Left lung (tissue), 4 donors: ENCODE measurements at regions not wholly inside any gene's neighbourhood (a gene's known extent, or its start where the extent isn't known, plus 50 kb on each side); places are given as distances from the start of the nearest gene placed in this dataset.

Experiments used
- ATAC-seq: fragments of 200-7000 bp; cut with Tn5 transposase; one replicate; pipeline ENCODE4 v1.9.1; 2020; ENCODE audit warnings: moderate library complexity
- DNase-seq, 4 donors: peaks; one replicate each; pipeline ENCODE4 v3.0.0-alpha.2; 2013 to 2020
- H3K27ac ChIP-seq, 2 donors: fragments of 200-600 bp; sonication (generic) in 1 of 2; one replicate each; pipeline versions ENCODE4 v1.5.0 to v1.8.0; 2020 to 2021
- H3K27me3 ChIP-seq, 2 donors: fragments of 200-600 bp; sonication (generic) in 1 of 2; one replicate each; pipeline versions ENCODE4 v1.5.0 to v1.8.0; 2020 to 2021
- H3K36me3 ChIP-seq, 2 donors: fragments of 200-600 bp; sonication (generic) in 1 of 2; one replicate each; pipeline versions ENCODE4 v1.5.0 to v1.8.0; 2020 to 2021
- H3K4me1 ChIP-seq, 2 donors: fragments of 200-600 bp; one replicate each; pipeline ENCODE4 v1.8.0; 2021
- H3K4me3 ChIP-seq, 2 donors: fragments of 200-600 bp; sonication (generic) in 1 of 2; one replicate each; pipeline versions ENCODE4 v1.5.0 to v1.8.0; 2020 to 2021; ENCODE audit warnings: mild to moderate bottlenecking in 1 of 2
- H3K9me3 ChIP-seq, 2 donors: fragments of 200-600 bp; sonication (generic) in 1 of 2; one replicate each; pipeline versions ENCODE4 v1.5.0 to v1.8.0; 2020 to 2021
- CTCF ChIP-seq, 2 donors: fragments of 200-600 bp; sonication (generic) in 1 of 2; IDR thresholded peaks; one replicate each; pipeline versions ENCODE4 v1.5.0 to v1.8.0; 2021; ENCODE audit warnings: antibody characterized with exemption in 2 of 2
- intact Hi-C, 2 donors: fragments of 100-400 bp; cut with DNase I; formaldehyde crosslinking; loops; one replicate each; pipeline versions ENCODE4 v1.11.2 to v1.14.2; 2022
- donor health status: DM: no; HTN: yes; CAD: no.
- donor health status: DM: no; HTN: no; CAD: no.

GRCh38 chr16:63581570-63581969, 1540.3 kb downstream of the CDH11 start:
- H3K27ac ChIP-seq: no peak overlapping the region
- TF ChIP-seq CTCF (IDR thresholded peaks at IDR 0.05): no peak
- no peaks in the 10 kb centered on the region for H3K36me3 ChIP-seq
- no peaks in the 10 kb centered on the region for H3K9me3 ChIP-seq
- intact Hi-C loops: no loop called here
- no peaks in the 10 kb centered on the region for H3K27me3 ChIP-seq
- DNase-seq: no peak
- H3K4me1 ChIP-seq: no peaks in the 10 kb centered on the region
- H3K4me3 ChIP-seq: no peak overlapping the region
- ATAC-seq: no peak

- no peaks in the 10 kb centered on the region for H3K36me3 ChIP-seq
- no peaks in the 10 kb centered on the region for H3K27me3 ChIP-seq
- TF ChIP-seq CTCF (IDR thresholded peaks at IDR 0.05): no peak
These were observed 1542.6 kb upstream of the CDH8 start for GRCh38 chr16:63578791-63579190.

GRCh38 chr16:63577891-63578290, 1541.7 kb upstream of the CDH8 start:
- Histone ChIP-seq H3K9me3 (no peaks in the 10 kb centered on the region), H3K27me3 (no peaks in the 10 kb centered on the region), H3K4me1 (no peaks in the 10 kb centered on the region), H3K27ac (no peak overlapping the region), H3K4me3 (no peak overlapping the region), H3K36me3 (no peaks in the 10 kb centered on the region)
- DNase-seq (no peak), ATAC-seq (no peak)
- intact Hi-C loops: no loop called here
- TF ChIP-seq CTCF (IDR thresholded peaks at IDR 0.05): no peak

More at GRCh38 chr16:63578791-63579190, 1542.6 kb upstream of the CDH8 start:
- Histone ChIP-seq H3K27ac (no peak overlapping the region), H3K4me1 (no peaks in the 10 kb centered on the region), H3K4me3 (no peak overlapping the region), H3K9me3 (no peaks in the 10 kb centered on the region)
- no peak for DNase-seq
- intact Hi-C loops: no loop called here
- ATAC-seq: no peak

GRCh38 chr16:63575041-63575440, 1538.8 kb upstream of the CDH8 start:
- no peak for TF ChIP-seq CTCF (IDR thresholded peaks at IDR 0.05)
- no peaks in the 10 kb centered on the region for H3K9me3 ChIP-seq
- no peaks in the 10 kb centered on the region for H3K4me1 ChIP-seq
- no peak for DNase-seq
- no peak overlapping the region for H3K4me3 ChIP-seq
- H3K27me3 ChIP-seq: no peaks in the 10 kb centered on the region
- H3K36me3 ChIP-seq: no peaks in the 10 kb centered on the region
- intact Hi-C loops: no loop called here
- ATAC-seq: no peak
- H3K27ac ChIP-seq: no peak overlapping the region

GRCh38 chr16:63568164-63568563, 1531.9 kb upstream of the CDH8 start:
- no peak for TF ChIP-seq CTCF (IDR thresholded peaks at IDR 0.05)
- no peaks in the 10 kb centered on the region for H3K36me3 ChIP-seq
- intact Hi-C loops: no loop called here
- DNase-seq (no peak), ATAC-seq (no peak)
- no peak overlapping the region for H3K27ac ChIP-seq
- no peaks in the 10 kb centered on the region for H3K27me3 ChIP-seq
- no peak overlapping the region for H3K4me3 ChIP-seq
- no peaks in the 10 kb centered on the region for H3K4me1 ChIP-seq
- no peaks in the 10 kb centered on the region for H3K9me3 ChIP-seq
